Cardiac fibroblast (primary cell): ENCODE measurements at regions not wholly inside any gene's neighbourhood (a gene's known extent, or its start where the extent isn't known, plus 50 kb on each side); places are given as distances from the start of the nearest gene placed in this dataset.

Experiments used
- DNase-seq, 2 donors: peaks; one replicate each; pipeline versions ENCODE4 v3.0.0 to v3.0.0-alpha.2; 2010; ENCODE audit warnings: low read depth in 2 of 2
- H3K4me3 ChIP-seq, 2 donors: replicated peaks in 1 of 2; 1 replicate in 1 of 2; 2 replicates in 1 of 2; pipeline ENCODE4 v1.5.1; 2011; ENCODE audit warnings: low read depth in 2 of 2, low read length in 2 of 2, mild to moderate bottlenecking in 2 of 2, moderate library complexity in 1 of 2
- TF ChIP-seq, protein P1 (sequence below): IDR thresholded peaks from one replicate; pipeline ENCODE4 v1.5.1; 2011; ENCODE audit warnings: low read depth, mild to moderate bottlenecking, low read length, inconsistent platforms

GRCh38 chr14:65948302-65948701, 535.8 kb downstream of the FUT8 start:
- DNase-seq, result no peak
- TF ChIP-seq, protein P1, sequence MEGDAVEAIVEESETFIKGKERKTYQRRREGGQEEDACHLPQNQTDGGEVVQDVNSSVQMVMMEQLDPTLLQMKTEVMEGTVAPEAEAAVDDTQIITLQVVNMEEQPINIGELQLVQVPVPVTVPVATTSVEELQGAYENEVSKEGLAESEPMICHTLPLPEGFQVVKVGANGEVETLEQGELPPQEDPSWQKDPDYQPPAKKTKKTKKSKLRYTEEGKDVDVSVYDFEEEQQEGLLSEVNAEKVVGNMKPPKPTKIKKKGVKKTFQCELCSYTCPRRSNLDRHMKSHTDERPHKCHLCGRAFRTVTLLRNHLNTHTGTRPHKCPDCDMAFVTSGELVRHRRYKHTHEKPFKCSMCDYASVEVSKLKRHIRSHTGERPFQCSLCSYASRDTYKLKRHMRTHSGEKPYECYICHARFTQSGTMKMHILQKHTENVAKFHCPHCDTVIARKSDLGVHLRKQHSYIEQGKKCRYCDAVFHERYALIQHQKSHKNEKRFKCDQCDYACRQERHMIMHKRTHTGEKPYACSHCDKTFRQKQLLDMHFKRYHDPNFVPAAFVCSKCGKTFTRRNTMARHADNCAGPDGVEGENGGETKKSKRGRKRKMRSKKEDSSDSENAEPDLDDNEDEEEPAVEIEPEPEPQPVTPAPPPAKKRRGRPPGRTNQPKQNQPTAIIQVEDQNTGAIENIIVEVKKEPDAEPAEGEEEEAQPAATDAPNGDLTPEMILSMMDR, result no peak
- H3K4me3 ChIP-seq, result no peak overlapping the region

DNA sequence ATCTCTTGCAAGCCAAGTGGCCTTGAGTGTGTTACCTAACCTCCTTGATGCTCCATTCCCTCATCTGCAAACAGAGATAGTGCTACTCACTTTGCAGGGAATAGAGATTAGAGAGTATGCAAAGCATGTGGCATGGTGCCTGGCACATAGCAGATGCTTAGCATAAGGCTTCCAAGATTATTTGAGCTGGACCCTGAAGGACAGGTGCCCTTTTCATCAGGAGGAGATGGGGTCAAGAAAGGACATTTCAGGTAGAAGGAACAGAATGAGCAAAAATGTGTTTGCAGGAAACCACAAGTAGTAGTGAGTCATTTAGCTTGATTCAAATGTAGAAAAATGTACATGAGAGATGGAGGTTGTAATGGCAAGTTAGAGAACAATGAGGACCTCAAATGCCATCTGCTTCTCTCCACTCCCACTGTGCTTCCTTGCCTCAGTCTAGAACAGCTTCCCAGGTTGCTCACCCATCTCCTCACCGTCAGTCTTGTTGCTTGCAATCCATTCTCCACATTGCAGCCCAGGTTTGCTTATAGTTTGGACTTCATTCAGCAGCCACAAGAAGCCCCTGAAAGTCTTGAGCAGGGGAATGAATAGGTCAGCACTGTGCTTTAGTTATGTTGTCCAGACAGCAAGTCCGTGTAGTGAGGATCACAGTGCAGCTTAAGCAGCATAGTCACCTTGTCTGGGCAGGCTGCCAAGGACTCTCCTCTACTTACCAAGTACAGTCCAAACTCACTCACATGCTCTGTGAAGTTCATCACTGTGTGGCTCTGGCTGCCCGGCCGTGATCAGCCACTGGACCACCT, 536.3 kb upstream of the CCDC196 start:
- H3K4me3 ChIP-seq, result no peak overlapping the region
- peak; percentile 27 to 41 for DNase-seq
- TF ChIP-seq, protein P1, result no peak

DNA sequence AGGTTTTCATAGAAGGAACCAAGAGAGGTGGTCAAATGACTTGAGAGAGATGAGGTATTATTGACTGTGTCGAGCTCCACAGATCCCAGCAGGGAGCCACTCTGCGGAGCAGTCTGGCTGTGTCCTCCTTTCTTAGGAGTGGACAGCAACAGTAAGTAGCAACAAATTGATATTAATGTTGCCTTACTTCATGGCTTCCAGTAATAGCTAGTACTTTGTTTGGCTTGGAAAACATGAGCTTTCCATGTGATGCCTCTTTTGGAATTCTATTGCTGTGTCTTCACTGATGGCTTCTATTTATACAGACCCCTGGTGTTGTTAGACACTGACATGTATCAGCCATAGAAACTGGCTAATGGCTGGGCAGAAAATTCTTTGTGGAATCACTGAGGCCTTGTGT, 531.2 kb upstream of the CCDC196 start:
- no peak for DNase-seq
- TF ChIP-seq, protein P1, result no peak

DNA sequence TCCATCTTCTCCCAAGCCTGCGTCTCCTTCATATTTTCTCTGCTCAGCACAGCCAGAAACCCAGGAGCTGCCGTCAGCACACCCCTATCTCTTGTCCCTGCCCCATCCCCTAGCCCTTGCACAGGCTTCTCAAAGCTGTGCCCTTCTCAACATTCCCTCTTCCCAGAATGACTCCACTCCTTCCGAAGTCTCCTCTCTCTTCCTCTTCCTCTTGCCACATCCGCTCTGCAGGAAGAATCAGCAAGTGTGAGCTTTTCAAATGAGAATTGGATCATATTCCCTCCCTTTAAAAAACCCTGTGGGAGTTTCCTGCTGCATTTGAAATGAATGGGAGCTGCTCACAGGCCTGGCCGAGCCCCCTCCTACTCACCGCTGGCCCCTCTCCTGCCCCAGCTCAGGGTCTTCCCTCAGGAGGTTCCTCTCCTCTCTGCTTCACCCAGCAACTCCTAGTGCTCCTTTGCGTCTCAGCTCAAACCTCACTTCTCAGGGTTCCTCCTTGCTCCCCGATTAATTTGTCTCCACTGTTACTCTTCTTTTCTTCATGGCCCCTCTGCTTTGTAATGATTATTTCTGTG, 528.5 kb upstream of the CCDC196 start:
- TF ChIP-seq, protein P1, result no peak
- no peak for DNase-seq
- H3K4me3 ChIP-seq, result no peak overlapping the region

More for the DNA sequence above, 531.2 kb upstream of the CCDC196 start:
- no peak overlapping the region for H3K4me3 ChIP-seq

DNA sequence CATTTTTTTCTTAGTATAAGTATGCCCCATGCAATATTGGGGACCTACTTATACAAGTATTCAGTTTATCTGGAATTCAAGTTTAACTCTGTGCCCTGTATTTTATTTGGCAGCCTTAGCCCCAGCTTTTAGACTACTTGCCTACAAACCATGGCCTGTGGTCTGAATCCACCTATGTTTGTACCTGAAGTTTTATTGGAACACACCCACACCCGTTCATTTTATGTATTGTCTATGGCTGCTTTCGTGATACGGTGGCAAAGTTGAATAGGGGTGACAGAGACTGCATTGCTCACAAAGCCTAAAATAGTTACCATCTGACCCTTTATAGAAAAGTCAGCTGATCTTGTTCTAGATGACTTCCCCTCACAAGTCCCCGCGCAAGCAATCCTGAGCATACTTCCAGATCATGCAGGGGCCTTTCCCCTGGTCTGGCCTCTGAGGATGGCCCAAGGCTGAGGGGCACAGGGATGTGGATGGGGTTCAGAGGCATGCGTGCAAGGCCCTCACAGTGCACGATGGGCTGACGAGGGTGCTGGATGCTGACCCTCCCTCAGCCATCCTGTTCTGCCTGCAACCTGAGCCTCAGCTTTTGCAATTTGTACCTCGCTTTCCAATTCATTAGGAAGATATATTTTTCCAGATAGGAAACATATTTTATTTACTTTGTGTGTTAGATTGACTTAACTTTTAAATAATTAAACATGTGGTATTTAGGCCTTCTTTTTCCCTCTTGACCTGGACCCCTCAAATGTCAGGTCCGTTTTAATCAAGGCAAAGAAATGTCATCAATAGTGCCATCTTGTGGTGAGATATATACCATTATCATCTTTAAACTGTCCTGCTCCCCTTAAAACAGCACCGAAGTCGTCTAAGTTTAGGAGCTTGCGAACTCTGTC, 527.3 kb upstream of the CCDC196 start:
- H3K4me3 ChIP-seq, result no peak overlapping the region
- TF ChIP-seq, protein P1, result peak; percentile 27
- peak; percentile 47 to 52 for DNase-seq

DNA sequence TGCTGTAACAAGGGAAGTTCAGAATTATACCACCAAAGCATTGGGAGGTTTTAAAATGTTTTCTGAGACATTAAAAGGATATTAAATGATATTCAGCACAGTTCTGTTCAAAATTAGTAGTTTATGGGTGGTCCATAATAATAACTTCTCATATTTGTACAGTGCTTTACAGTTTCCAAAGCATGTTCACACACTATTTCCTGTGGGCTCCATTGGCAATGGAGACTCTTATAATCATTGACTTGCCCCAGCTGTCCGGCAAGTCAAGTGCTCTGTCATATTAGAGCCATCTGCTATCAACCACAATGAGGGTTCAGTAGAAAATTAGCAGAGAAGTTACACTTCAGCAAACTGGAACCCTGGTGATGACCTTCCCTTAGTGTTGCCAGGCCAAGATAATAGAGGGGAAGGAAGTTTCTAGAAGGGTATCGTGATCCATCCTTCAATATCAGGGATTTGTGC, 526.6 kb upstream of the CCDC196 start:
- DNase-seq, result no peak
- TF ChIP-seq, protein P1, result no peak
- H3K4me3 ChIP-seq, result no peak overlapping the region
